Heart left ventricle (tissue), 16 donors: ENCODE measurements at regions not wholly inside any gene's neighbourhood (a gene's known extent, or its start where the extent isn't known, plus 50 kb on each side); places are given as distances from the start of the nearest gene placed in this dataset.

Experiments
- ATAC-seq, 4 donors: fragments of 200-7000 bp; cut with Tn5 transposase; one replicate each; pipeline ENCODE4 v1.9.1; 2020 to 2022; ENCODE audit warnings: moderate library complexity in 4 of 4, mild to moderate bottlenecking in 3 of 4, moderate number of reproducible peaks in 1 of 4
- DNase-seq, 5 donors: peaks; one replicate each; pipeline ENCODE4 v3.0.0-alpha.2; 2020
- H3K27ac ChIP-seq, 12 donors: fragments of 200-600 bp; sonication (generic) in 4 of 12; one replicate each; pipeline versions ENCODE4 v1.5.0 to v1.8.0; 2016 to 2022; ENCODE audit warnings: mild to moderate bottlenecking in 2 of 12
- H3K27me3 ChIP-seq, 9 donors: fragments of 200-600 bp; sonication (generic) in 2 of 9; one replicate each; pipeline versions ENCODE4 v1.5.1 to v1.8.0; 2016 to 2022; ENCODE audit warnings: mild to moderate bottlenecking in 3 of 9
- H3K36me3 ChIP-seq, 9 donors: fragments of 200-600 bp; sonication (generic) in 2 of 9; one replicate each; pipeline versions ENCODE4 v1.5.0 to v1.8.0; 2018 to 2022; ENCODE audit warnings: mild to moderate bottlenecking in 2 of 9
- H3K4me1 ChIP-seq, 12 donors: fragments of 200-600 bp; sonication (generic) in 4 of 12; one replicate each; pipeline versions ENCODE4 v1.5.0 to v1.8.0; 2016 to 2022; ENCODE audit warnings: mild to moderate bottlenecking in 3 of 12
- H3K4me3 ChIP-seq, 12 donors: fragments of 200-600 bp; sonication (generic) in 4 of 12; one replicate each; pipeline versions ENCODE4 v1.5.0 to v1.8.0; 2017 to 2022; ENCODE audit warnings: mild to moderate bottlenecking in 9 of 12, moderate library complexity in 4 of 12
- H3K9me3 ChIP-seq, 12 donors: fragments of 200-600 bp; sonication (generic) in 4 of 12; one replicate each; pipeline versions ENCODE4 v1.5.0 to v1.8.0; 2016 to 2022; ENCODE audit warnings: mild to moderate bottlenecking in 1 of 12
- CTCF ChIP-seq, 12 donors: fragments of 200-600 bp; sonication (generic) in 4 of 12; IDR thresholded peaks; one replicate each; pipeline versions ENCODE4 v1.5.0 to v1.8.0; 2018 to 2022; ENCODE audit warnings: antibody characterized with exemption in 12 of 12, mild to moderate bottlenecking in 5 of 12
- POLR2A ChIP-seq, 2 donors: fragments of 450-650 bp; IDR thresholded peaks; one replicate each; pipeline ENCODE4 v1.6.1; 2017; ENCODE audit warnings: antibody characterized with exemption in 2 of 2, mild to moderate bottlenecking in 2 of 2, moderate library complexity in 2 of 2
- WGBS, 4 donors: extraction: QIAGEN DNeasy Blood & Tissue Kit in 2 of 4; methylation state at CpG; one replicate each; pipeline versions ENCODE4 v1.1.5 to v1.1.7; 2013 to 2018; 5-methylcytosine and 5-hydroxymethylcytosine counted together
- intact Hi-C, 10 donors: fragments of 100-400 bp; cut with DNase I; formaldehyde crosslinking; loops; one replicate each; pipeline versions ENCODE4 v1.11.1 to v1.14.2; 2022
- donor health status: ischemic (EF 13 %, LVEDD 7.1; RV severe dilation, severe dysfunction).
- donor health status: healthy with polysubstance abuse.
- donor health status: DM: no; HTN: yes; CAD: no.
- donor health status: DM: no; HTN: no; CAD: no.
- donor health status: ischemic (EF 25% LVEDD 6.9; RV normal size, moderate dysfunction).
- donor health status: ischemic (EF 25% LVEDD 5.7; RV mildly dilated, moderate dysfunction).
- donor health status: healthy.
- donor health status: DM: yes; HTN: yes; CAD: no.
- donor health status: ischemic (EF 35%, LVEDD 5.7; RV mildly dilated, moderate dysfunction).
- donor health status: nonischemic (EF 11% LVEDD 7.7; RV severe dilation, severe dysfunction).
- donor health status: DM: yes; HTN: yes; CAD: no.
- donor health status: PGD.
- donor health status: ischemic (EF 29% LVEDD 5.4; RV normal size, mild dysfunction).
- donor health status: nonischemic (EF 23%, LVEDD 6.1; RV moderate dilation, normal function).

GRCh38 chrX:116226665-116227484, 56.3 kb downstream of the AGTR2 start:
- no peak overlapping the region for H3K4me3 ChIP-seq
- 79 to 90% (median 86%) methylated on average over 3 of the region's 3 CpGs for WGBS, 4 donors
- ATAC-seq (no peak), DNase-seq (no peak)
- H3K27ac ChIP-seq, result no peak overlapping the region
- H3K4me1 ChIP-seq, result no peaks in the 10 kb centered on the region
- intact Hi-C loops, result no loop called here
- TF ChIP-seq POLR2A (IDR thresholded peaks at IDR 0.05) (no peak), CTCF (IDR thresholded peaks at IDR 0.05) (no peak)
- H3K27me3 ChIP-seq, result no peaks in the 10 kb centered on the region
- H3K9me3 ChIP-seq, result peaks cover 0 to 5% (median 0%) of the 10 kb centered on the region in 12 donors
- H3K36me3 ChIP-seq, result no peaks in the 10 kb centered on the region

- TF ChIP-seq CTCF (IDR thresholded peaks at IDR 0.05) (no peak), POLR2A (IDR thresholded peaks at IDR 0.05) (no peak)
- intact Hi-C loops, result no loop called here
- Histone ChIP-seq H3K4me1 (no peaks in the 10 kb centered on the region), H3K27me3 (no peaks in the 10 kb centered on the region), H3K9me3 (peaks cover 0 to 6% (median 0%) of the 10 kb centered on the region in 12 donors), H3K27ac (no peak overlapping the region), H3K36me3 (no peaks in the 10 kb centered on the region), H3K4me3 (no peak overlapping the region)
- DNase-seq (no peak), ATAC-seq (no peak)
- 35 to 50% (median 37%) methylated on average over 4 of the region's 4 CpGs for WGBS, 4 donors
Observed at GRCh38 chrX:116230130-116230898, 59.8 kb downstream of the AGTR2 start.

GRCh38 chrX:116232833-116233232, 62.3 kb downstream of the AGTR2 start:
- H3K27ac ChIP-seq, result no peak overlapping the region
- no peak for ATAC-seq
- TF ChIP-seq CTCF (IDR thresholded peaks at IDR 0.05) (no peak), POLR2A (IDR thresholded peaks at IDR 0.05) (no peak)

GRCh38 chrX:116236666-116237065, 66.1 kb downstream of the AGTR2 start:
- Histone ChIP-seq H3K27me3 (no peaks in the 10 kb centered on the region), H3K27ac (no peak overlapping the region), H3K4me1 (no peaks in the 10 kb centered on the region), H3K4me3 (no peak overlapping the region), H3K36me3 (no peaks in the 10 kb centered on the region), H3K9me3 (peaks cover 0 to 6% (median 0%) of the 10 kb centered on the region in 12 donors)
- DNase-seq (no peak), ATAC-seq (no peak)
- intact Hi-C loops, result no loop called here
- TF ChIP-seq POLR2A (IDR thresholded peaks at IDR 0.05) (no peak), CTCF (IDR thresholded peaks at IDR 0.05) (no peak)

More at GRCh38 chrX:116232833-116233232, 62.3 kb downstream of the AGTR2 start:
- Histone ChIP-seq H3K27me3 (no peaks in the 10 kb centered on the region), H3K4me1 (no peaks in the 10 kb centered on the region), H3K4me3 (no peak overlapping the region), H3K9me3 (peaks cover 0 to 6% (median 0%) of the 10 kb centered on the region in 12 donors), H3K36me3 (no peaks in the 10 kb centered on the region)
- intact Hi-C loops, result no loop called here
- no peak for DNase-seq
- 76 to 90% (median 83%) methylated on average over 3 of the region's 3 CpGs for WGBS, 4 donors
